GM19240 (cell line): ENCODE measurements at regions not wholly inside any gene's neighbourhood (a gene's known extent, or its start where the extent isn't known, plus 50 kb on each side); places are given as distances from the start of the nearest gene placed in this dataset.

Experiments used
- DNase-seq: peaks from one replicate; pipeline ENCODE4 v3.0.0; 2011; ENCODE audit warnings: low spot score; ENCODE audit not compliant: insufficient read length

GRCh38 chr15:31486906-31487695 is 160.5 kb downstream of the KLF13 start:
- DNase-seq, result no peak

DNA sequence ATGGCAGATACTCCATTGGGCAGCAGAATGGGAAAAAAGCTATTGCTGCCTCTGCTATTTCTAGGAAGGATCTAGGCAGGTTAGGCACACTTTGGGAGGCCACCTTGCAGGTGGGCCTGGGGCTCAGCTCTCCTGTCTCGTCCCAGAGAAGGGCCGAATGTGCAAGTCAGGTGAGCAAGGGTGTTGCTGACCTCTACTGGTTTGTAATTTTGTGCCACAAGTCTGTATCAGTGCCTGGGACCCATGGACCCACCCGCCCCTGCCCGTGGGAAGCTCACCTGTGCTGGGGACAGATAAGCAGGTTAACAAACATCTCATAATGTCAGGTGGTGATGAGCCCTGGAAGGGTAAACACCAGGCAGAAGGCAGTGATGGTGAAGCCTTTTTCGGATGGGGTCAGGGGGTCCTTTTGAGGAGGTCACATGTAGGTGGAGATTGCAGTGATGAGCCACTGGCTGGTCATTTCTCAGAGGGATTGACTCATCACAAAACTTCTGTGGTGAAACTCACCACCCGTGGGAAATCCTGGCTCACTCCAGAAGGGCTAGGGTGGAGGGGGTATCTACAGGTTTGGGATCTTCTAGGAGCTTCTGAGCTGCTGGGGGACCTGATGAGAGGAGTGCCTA is 161.3 kb downstream of the KLF13 start:
- peak; percentile 41 for DNase-seq

GRCh38 chr15:31488437-31489204 is 162.0 kb downstream of the KLF13 start:
- peak; percentile 76 for DNase-seq

DNA sequence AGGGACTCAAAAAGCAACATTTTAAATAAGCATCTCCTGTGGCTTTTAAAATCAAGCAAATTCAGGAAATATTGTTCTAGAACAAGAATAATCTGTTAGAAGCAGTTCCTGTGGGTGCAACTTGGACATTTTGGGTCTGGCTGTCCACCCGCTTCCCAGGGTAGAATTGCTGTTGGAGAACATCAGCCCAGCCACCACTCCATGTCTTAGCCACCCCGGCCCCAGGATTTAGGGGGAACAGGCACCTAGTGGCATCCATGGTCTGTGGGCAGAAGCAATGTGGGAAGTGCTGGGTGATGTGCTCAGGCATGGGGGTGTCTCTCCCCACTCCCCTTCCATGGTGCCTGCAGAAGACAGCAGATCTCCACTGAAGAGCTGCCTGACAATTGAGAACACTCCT is 162.6 kb downstream of the KLF13 start:
- no peak for DNase-seq

GRCh38 chr15:31489801-31490646 is 163.4 kb downstream of the KLF13 start:
- DNase-seq, result peak; percentile 62

- DNase-seq, result no peak
These were observed 168.2 kb downstream of the KLF13 start for GRCh38 chr15:31494786-31495185.

- DNase-seq, result no peak
These were observed 168.6 kb downstream of the KLF13 start for GRCh38 chr15:31495281-31495680.

DNA sequence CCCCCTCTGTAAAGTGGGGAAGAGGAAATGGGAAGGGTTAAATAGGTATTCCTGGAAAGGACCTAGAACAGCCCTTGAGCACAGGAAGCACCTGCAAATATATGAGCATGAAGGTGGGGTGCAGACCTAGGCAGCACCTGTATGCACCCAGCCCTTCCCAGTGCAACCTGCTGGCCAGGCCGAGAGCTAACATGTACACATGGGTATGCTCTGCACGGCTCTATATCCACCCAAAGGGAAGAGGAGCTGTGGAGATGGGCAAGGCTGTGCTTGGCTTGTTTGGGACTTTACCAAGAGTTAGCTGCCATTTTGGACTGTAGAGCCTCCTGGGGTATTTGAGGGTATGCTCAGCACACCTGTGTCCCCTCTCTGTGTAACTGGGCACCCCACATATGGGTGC is 171.2 kb downstream of the KLF13 start:
- no peak for DNase-seq

DNA sequence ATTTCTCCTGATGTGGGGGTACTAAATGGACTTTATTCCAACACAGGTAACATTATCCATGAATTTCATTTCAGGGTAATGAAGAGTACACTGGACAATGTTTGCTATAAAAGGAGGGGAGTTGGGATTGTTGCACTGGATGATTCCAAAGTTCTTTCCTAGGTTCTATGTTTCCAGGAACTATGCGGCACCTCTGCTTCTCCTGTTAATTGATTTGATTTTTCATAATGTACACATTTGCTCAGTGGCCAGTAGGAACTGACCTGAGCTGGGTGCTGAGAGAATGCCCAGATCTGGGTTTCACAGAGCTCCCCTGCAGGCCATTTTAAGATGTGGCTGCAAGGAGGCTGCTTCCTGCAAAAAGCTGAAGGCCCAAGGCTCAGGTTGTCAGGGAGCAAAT is 171.7 kb downstream of the KLF13 start:
- no peak for DNase-seq

- no peak for DNase-seq
These were observed 172.1 kb downstream of the KLF13 start for GRCh38 chr15:31498756-31499155.

- no peak for DNase-seq
These were observed 172.8 kb downstream of the KLF13 start for GRCh38 chr15:31499236-31499952.

DNA sequence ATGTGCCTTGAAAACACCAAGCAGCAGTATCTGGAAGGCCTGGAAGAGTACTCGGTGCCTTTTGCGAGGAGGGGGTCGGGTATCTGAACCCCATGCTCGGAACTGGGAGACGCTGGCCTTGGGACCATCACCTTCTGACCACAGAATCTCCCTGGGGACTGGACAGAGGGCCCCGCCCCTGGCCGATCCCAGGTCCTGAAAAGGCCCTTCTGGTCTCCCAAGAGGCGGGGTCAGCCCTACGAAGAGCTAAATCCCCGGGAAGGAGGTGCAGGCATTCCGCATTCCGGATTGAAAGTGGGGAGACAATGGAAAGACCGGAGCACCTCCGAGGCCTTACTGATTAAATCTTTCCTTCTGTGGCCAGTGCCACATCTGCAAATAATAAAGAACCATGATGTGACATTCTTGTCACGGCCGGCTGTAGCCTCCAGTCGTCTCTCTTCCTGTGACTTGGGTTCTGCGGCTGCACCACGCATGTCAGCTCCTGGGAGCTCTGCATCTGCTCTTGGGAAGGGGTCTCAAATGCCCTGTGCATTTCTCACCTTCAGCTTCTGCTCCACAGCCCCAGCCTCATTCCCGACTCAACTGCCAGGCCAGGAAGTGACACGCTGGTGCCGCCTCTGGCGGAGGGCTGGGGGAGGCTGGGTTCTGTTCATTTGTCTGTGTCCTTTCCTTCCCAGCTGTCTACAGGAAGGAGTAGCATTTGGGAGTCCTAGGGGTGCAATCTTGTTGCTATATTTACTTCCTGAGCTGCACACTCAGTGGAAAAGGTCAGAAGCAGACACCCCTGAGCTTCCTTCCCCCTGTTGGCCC is 173.5 kb downstream of the KLF13 start:
- no peak for DNase-seq

DNA sequence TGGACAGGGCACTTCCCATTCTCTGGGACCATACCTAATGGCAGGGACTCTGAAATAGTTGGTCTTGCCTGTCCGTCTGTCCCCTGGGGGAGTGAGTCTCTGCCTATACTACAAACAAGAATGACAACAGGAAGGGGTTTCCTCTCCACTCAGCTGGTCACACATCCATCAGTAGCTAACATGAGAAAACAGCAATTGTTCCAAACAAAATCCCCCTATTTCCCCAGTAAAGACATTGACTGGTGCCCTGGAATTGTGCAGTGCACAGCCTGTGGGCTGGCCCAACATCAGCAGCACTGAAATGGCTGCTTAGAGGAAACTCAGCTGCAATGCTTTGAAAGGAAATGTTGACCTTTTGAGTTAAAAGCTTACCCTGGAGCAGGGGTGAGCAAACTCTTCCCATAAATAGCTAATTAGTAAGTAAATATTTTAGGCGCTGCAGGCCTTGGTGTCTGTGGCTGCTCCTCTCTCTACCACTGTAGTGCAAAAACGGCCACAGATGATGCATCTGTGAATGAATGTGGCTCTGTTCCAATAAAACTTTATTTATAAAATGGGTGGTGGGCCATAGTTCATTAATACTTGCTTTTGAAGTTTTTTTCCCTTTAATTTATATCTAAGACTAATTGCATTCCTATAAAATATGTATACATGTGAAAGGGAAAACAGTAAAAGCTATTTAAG is 174.3 kb downstream of the KLF13 start:
- no peak for DNase-seq

GRCh38 chr15:31501536-31502157 is 175.0 kb downstream of the KLF13 start:
- no peak for DNase-seq

DNA sequence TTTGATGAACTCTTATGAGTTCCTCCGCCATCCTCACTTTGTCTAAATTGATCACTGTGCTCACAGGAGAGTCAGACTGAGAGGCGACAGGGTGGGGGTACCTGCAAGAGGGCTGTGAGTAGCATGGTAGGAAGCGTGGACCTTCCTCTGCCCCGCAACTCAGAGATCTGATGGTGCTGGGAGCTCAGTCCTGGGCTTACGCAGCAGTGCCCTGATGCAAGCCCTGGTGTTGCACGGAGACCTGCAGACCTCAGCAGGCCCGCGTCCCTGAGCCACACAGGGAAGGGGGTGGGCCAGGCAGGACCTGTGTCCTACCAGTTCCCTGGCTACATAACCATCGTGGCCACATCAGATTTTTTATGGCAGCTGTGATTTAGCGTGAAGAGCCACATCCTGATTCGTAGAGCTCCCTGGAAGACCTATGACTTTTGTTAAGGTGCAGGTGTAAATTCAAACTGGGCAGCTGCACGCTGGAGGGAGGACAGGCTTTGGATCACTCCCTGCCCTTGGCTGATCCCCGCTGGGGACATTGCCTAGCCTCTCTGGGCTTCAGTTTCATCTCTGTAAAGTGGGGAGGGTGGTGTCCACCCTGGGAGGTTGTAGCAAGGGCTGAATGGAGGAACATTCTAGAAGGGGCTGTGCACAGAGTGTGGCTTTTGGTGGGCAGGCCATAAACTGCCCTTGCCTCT is 176.1 kb downstream of the KLF13 start:
- DNase-seq, result no peak

GRCh38 chr15:31503256-31503655 is 176.6 kb downstream of the KLF13 start:
- no peak for DNase-seq

GRCh38 chr15:31503758-31504461 is 177.3 kb downstream of the KLF13 start:
- DNase-seq, result no peak

DNA sequence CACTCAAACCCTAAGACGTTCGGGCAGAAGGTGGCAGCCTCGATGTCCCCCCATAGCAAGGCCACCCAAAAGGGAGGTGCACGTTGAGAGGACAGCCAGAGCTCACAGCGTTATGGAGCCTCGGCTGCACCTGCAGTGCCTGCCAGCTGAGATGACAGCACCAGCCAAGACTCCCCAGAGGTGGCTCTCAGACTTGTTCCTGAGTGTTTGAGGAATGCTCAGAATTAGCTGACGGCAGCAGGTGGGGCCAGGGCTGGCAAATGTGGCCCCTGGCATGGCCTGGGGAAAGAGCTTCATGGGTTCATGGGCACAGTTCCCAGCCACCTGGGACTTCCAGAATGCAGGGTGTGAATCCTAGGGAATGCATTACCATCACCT is 177.8 kb downstream of the KLF13 start:
- no peak for DNase-seq
